Superior temporal gyrus (tissue), 1 donor: ENCODE measurements at regions not wholly inside any gene's neighbourhood (a gene's known extent, or its start where the extent isn't known, plus 50 kb on each side); places are given as distances from the start of the nearest gene placed in this dataset.

Experiments
- DNase-seq: peaks from one replicate; pipeline ENCODE4 v3.0.0-alpha.2; 2016; ENCODE audit errors: extremely low spot score

- no peak for DNase-seq
Observed at GRCh38 chr4:42330002-42330592, 67.2 kb upstream of the SHISA3 start.

GRCh38 chr4:42331040-42331439 is 66.2 kb upstream of the SHISA3 start:
- DNase-seq = no peak

- no peak for DNase-seq
Observed at GRCh38 chr4:42331914-42332368, 65.3 kb upstream of the SHISA3 start.

- no peak for DNase-seq
Observed at GRCh38 chr4:42339935-42340406, 57.3 kb upstream of the SHISA3 start.

GRCh38 chr4:42341518-42342026 is 55.7 kb upstream of the SHISA3 start:
- DNase-seq = no peak

- no peak for DNase-seq
Observed at GRCh38 chr4:42342459-42342858, 54.8 kb upstream of the SHISA3 start.

GRCh38 chr4:42344309-42344708 is 53.0 kb upstream of the SHISA3 start:
- no peak for DNase-seq

- DNase-seq = no peak
Observed at GRCh38 chr4:42344749-42345148, 52.5 kb upstream of the SHISA3 start.

- no peak for DNase-seq
Observed at GRCh38 chr4:42345962-42346544, 51.2 kb upstream of the SHISA3 start.

- DNase-seq = no peak
Observed at GRCh38 chr4:42347076-42347475, 50.2 kb upstream of the SHISA3 start.
